ENCODE measurements at regions not wholly inside any gene's neighbourhood (a gene's known extent, or its start where the extent isn't known, plus 50 kb on each side); places are given as distances from the start of the nearest gene placed in this dataset.

DNA sequence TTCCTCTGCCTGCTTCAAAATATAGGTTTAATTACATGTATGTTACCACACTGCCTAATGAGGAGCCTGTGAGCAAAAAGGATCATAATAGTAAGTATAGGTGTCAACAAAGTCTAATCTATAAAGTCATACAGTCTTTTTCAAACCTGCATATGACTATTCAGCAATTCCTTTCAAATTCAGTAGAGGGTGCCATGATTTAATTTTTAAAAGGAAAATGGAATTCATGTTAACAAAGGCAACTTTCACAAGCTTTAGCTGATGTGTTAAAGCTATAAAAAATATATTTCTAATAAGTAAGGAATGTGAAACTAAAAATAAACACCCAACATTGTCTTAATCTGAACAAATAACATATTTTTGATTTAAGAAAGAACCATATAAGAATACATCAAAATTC lies 52.1 kb downstream of the MPP7 start:
- H3K4me1 Mint-ChIP-seq (ENCODE audit: low read depth), result peaks cover 6% of the 10 kb centered on the region
- H3K27me3 Mint-ChIP-seq, result no peaks in the 10 kb centered on the region
- peaks cover 2% of the 10 kb centered on the region for H3K9me3 Mint-ChIP-seq
- no peak overlapping the region for H3K27ac Mint-ChIP-seq
- no peak for DNase-seq
- intact Hi-C loops (cut with micrococcal nuclease), result loop anchor here (1.0 to 2.0 kb wide), 3 partner anchors 40 to 132 kb away; partner anchors contain the start of gene MPP7
- no peak overlapping the region for H3K4me3 Mint-ChIP-seq
- POLR2A ChIA-PET, result no interaction called here
- CTCF ChIA-PET, result interaction anchor here (0.7 to 5.6 kb wide), 15 partner anchors 9 to 679 kb away, joined by 3 to 153 read pairs (median 5); partner anchors contain the start of gene MPP7
- no peaks in the 10 kb centered on the region for H3K36me3 Mint-ChIP-seq

GRCh38 chr10:28250358-28250757 lies 52.5 kb downstream of the MPP7 start:
- ChIA-PET POLR2A (no interaction called here), CTCF (interaction anchor here (0.9 to 5.6 kb wide), 13 partner anchors 9 to 679 kb away, joined by 3 to 153 read pairs (median 5); partner anchors contain the start of gene MPP7)
- peaks cover 8% of the 10 kb centered on the region for H3K4me1 Mint-ChIP-seq (ENCODE audit: low read depth)
- intact Hi-C loops (cut with micrococcal nuclease), result loop anchor here (1.0 to 2.0 kb wide), 3 partner anchors 40 to 132 kb away; partner anchors contain the start of gene MPP7
- no peak overlapping the region for H3K4me3 Mint-ChIP-seq
- DNase-seq, result no peak
- H3K36me3 Mint-ChIP-seq, result no peaks in the 10 kb centered on the region
- H3K9me3 Mint-ChIP-seq, result peaks cover 6% of the 10 kb centered on the region
- H3K27me3 Mint-ChIP-seq, result no peaks in the 10 kb centered on the region
- H3K27ac Mint-ChIP-seq, result no peak overlapping the region

- H3K9me3 Mint-ChIP-seq, result peaks cover 10% of the 10 kb centered on the region
- no peak overlapping the region for H3K27ac Mint-ChIP-seq
- no peaks in the 10 kb centered on the region for H3K27me3 Mint-ChIP-seq
- CTCF ChIA-PET, result interaction anchor here (1.6 to 3.8 kb wide), 2 partner anchors 132 to 136 kb away, joined by 5 to 45 read pairs; no protein-coding TSS in a partner anchor
- no peak for DNase-seq
- H3K36me3 Mint-ChIP-seq, result no peaks in the 10 kb centered on the region
- POLR2A ChIA-PET, result no interaction called here
- intact Hi-C loops (cut with micrococcal nuclease), result no loop called here
- peaks cover 8% of the 10 kb centered on the region for H3K4me1 Mint-ChIP-seq (ENCODE audit: low read depth)
- H3K4me3 Mint-ChIP-seq, result no peak overlapping the region
These were observed 53.4 kb downstream of the MPP7 start for GRCh38 chr10:28249512-28249911.

GRCh38 chr10:28248092-28248491 lies 54.8 kb downstream of the MPP7 start:
- Mint-ChIP-seq H3K27me3 (no peaks in the 10 kb centered on the region), H3K36me3 (no peaks in the 10 kb centered on the region), H3K9me3 (peaks cover 10% of the 10 kb centered on the region), H3K27ac (no peak overlapping the region), H3K4me1 (ENCODE audit: low read depth) (peaks cover 11% of the 10 kb centered on the region), H3K4me3 (no peak overlapping the region)
- CTCF ChIA-PET, result interaction anchor here (1.2 to 3.8 kb wide), 5 partner anchors 51 to 145 kb away, joined by 3 to 45 read pairs (median 5); partner anchors contain the start of gene MPP7
- POLR2A ChIA-PET, result no interaction called here
- intact Hi-C loops (cut with micrococcal nuclease), result no loop called here
- no peak for DNase-seq

DNA sequence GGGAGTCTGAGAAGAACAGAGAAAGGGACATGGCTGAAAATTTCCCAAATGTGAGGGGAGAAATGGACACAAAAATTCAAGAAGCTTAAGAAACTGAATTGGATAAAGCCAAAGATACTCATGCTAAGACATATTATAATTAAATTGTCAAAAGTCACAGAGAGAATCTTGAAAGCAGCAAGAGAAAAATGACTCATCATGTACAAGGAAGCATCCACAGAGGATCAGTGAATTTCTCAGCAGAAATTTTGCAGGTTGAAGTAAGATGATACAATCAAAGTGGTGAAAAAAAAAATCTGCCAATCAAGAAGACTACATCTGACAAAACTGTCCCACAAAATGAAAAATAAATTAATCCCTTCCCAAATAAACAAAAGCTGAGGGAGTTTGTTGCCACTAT lies 56.8 kb downstream of the MPP7 start:
- Mint-ChIP-seq H3K27me3 (no peaks in the 10 kb centered on the region), H3K9me3 (peaks cover 10% of the 10 kb centered on the region), H3K4me3 (no peak overlapping the region), H3K4me1 (ENCODE audit: low read depth) (peaks cover 22% of the 10 kb centered on the region), H3K36me3 (no peaks in the 10 kb centered on the region), H3K27ac (no peak overlapping the region)
- CTCF ChIA-PET, result interaction anchor here (1.6 to 3.8 kb wide), 2 partner anchors 136 to 147 kb away, joined by 10 to 45 read pairs; no protein-coding TSS in a partner anchor
- intact Hi-C loops (cut with micrococcal nuclease), result no loop called here
- DNase-seq, result no peak
- POLR2A ChIA-PET, result no interaction called here

- no peaks in the 10 kb centered on the region for H3K36me3 Mint-ChIP-seq
- ChIA-PET CTCF (interaction anchor here (1.0 to 3.7 kb wide), 3 partner anchors 64 to 502 kb away, joined by 3 to 38 read pairs (median 4); no protein-coding TSS in a partner anchor), POLR2A (no interaction called here)
- no peaks in the 10 kb centered on the region for H3K27me3 Mint-ChIP-seq
- H3K9me3 Mint-ChIP-seq, result peaks cover 10% of the 10 kb centered on the region
- H3K4me3 Mint-ChIP-seq, result no peak overlapping the region
- peaks cover 22% of the 10 kb centered on the region for H3K4me1 Mint-ChIP-seq (ENCODE audit: low read depth)
- no peak overlapping the region for H3K27ac Mint-ChIP-seq
- intact Hi-C loops (cut with micrococcal nuclease), result loop anchor here (2.0 to 5.0 kb wide), 2 partner anchors 137 to 797 kb away; no protein-coding TSS in a partner anchor
- no peak for DNase-seq
These were observed 58.9 kb downstream of the MPP7 start for GRCh38 chr10:28243923-28244322.

- no peak overlapping the region for H3K4me3 Mint-ChIP-seq
- H3K9me3 Mint-ChIP-seq, result peaks cover 10% of the 10 kb centered on the region
- H3K27ac Mint-ChIP-seq, result no peak overlapping the region
- peaks cover 20% of the 10 kb centered on the region for H3K4me1 Mint-ChIP-seq (ENCODE audit: low read depth)
- POLR2A ChIA-PET, result interaction anchor here (0.6 kb wide), 1 partner anchor 177 kb away, joined by 5 read pairs; no protein-coding TSS in a partner anchor
- CTCF ChIA-PET, result interaction anchor here (0.7 to 4.3 kb wide), 21 partner anchors 13 to 796 kb away, joined by 3 to 38 read pairs (median 6); partner anchors contain the start of gene RAB18
- H3K36me3 Mint-ChIP-seq, result peaks cover under 1% of the 10 kb centered on the region
- DNase-seq, result no peak
- no peaks in the 10 kb centered on the region for H3K27me3 Mint-ChIP-seq
- intact Hi-C loops (cut with micrococcal nuclease), result loop anchor here (1.0 to 5.0 kb wide), 3 partner anchors 63 to 795 kb away; no protein-coding TSS in a partner anchor
These were observed 60.2 kb downstream of the MPP7 start for GRCh38 chr10:28242555-28243204.

DNA sequence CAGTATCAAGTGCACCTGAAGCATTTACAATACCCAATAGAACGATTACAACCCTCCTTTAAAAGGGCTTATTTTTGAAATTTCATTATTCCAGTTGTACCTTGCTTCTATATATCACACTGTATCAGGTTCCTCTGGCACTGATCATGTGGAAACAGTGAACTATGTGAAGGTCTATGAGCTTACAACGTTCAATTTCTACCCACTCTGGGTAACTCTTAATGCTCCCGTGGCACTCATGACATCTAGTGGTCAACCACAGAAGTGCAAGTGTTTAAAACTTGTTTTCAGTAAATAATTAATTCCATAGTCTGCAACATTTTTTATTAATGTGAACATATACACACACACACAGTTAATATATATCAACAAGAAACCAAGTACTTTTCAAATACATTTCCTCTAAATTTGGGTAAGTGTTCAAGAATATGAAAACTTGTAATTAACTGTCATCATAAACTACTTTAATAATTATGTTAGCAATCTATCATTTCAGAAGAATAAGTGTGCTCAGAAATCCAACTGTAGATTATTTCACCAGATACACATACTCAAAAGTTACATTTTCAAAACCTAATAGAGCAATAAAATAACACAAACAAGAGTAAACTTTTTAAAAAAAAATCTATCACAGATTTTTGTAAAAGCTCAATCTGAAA lies 61.0 kb downstream of the MPP7 start:
- Mint-ChIP-seq H3K36me3 (peaks cover 4% of the 10 kb centered on the region), H3K4me1 (ENCODE audit: low read depth) (peaks cover 20% of the 10 kb centered on the region), H3K27me3 (no peaks in the 10 kb centered on the region), H3K27ac (no peak overlapping the region), H3K9me3 (peaks cover 10% of the 10 kb centered on the region), H3K4me3 (no peak overlapping the region)
- intact Hi-C loops (cut with micrococcal nuclease), result loop anchor here (1.0 to 5.0 kb wide), 4 partner anchors 63 to 795 kb away; no protein-coding TSS in a partner anchor
- POLR2A ChIA-PET, result interaction anchor here (0.8 kb wide), 1 partner anchor 1603 kb away, joined by 3 read pairs; no protein-coding TSS in a partner anchor
- DNase-seq, result peak; percentile 37
- CTCF ChIA-PET, result interaction anchor here (0.6 to 4.3 kb wide), 37 partner anchors 8 to 871 kb away, joined by 3 to 38 read pairs (median 4); partner anchors contain the start of genes MPP7 and RAB18

DNA sequence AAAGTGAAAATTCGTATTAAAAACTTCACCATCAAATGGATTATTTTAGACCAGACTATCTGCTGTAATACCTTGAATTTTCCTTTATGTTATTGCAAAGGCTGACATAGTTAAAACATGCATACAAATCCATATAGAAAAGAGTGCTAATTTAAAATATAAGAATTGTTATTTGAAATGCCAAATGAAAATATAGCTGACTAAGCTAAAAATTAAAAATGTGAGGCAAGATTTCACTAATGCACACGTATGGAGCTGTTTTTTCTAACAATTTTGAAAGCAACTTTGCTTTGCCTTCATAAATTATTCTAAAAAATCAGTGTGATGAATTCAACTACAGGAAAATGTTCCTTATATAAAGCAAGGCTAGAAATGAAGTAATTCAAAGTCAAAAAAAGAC lies 62.5 kb downstream of the MPP7 start:
- Mint-ChIP-seq H3K27ac (no peak overlapping the region), H3K9me3 (peaks cover 5% of the 10 kb centered on the region), H3K4me3 (no peak overlapping the region), H3K36me3 (peaks cover 4% of the 10 kb centered on the region), H3K4me1 (ENCODE audit: low read depth) (peaks cover 14% of the 10 kb centered on the region), H3K27me3 (no peaks in the 10 kb centered on the region)
- DNase-seq, result no peak
- intact Hi-C loops (cut with micrococcal nuclease), result loop anchor here (5.0 kb wide), 1 partner anchor 793 kb away; no protein-coding TSS in a partner anchor
- CTCF ChIA-PET, result interaction anchor here (1.2 to 4.3 kb wide), 11 partner anchors 10 to 794 kb away, joined by 3 to 38 read pairs (median 9); no protein-coding TSS in a partner anchor
- POLR2A ChIA-PET, result no interaction called here

GRCh38 chr10:28236591-28236990 lies 66.3 kb downstream of the MPP7 start:
- no peak overlapping the region for H3K4me3 Mint-ChIP-seq
- no peak overlapping the region for H3K27ac Mint-ChIP-seq
- H3K9me3 Mint-ChIP-seq, result no peaks in the 10 kb centered on the region
- no peaks in the 10 kb centered on the region for H3K27me3 Mint-ChIP-seq
- intact Hi-C loops (cut with micrococcal nuclease), result no loop called here
- DNase-seq, result no peak
- peaks cover 7% of the 10 kb centered on the region for H3K36me3 Mint-ChIP-seq
- CTCF ChIA-PET, result no interaction called here
- peaks cover 4% of the 10 kb centered on the region for H3K4me1 Mint-ChIP-seq (ENCODE audit: low read depth)
- POLR2A ChIA-PET, result interaction anchor here (0.7 kb wide), 1 partner anchor 495 kb away, joined by 3 read pairs; no protein-coding TSS in a partner anchor

GRCh38 chr10:28220811-28221210 lies 82.1 kb downstream of the MPP7 start:
- no peak overlapping the region for H3K27ac Mint-ChIP-seq
- H3K36me3 Mint-ChIP-seq, result peaks cover 4% of the 10 kb centered on the region
- intact Hi-C loops (cut with micrococcal nuclease), result no loop called here
- no peaks in the 10 kb centered on the region for H3K9me3 Mint-ChIP-seq
- no peak overlapping the region for H3K4me3 Mint-ChIP-seq
- no peak for DNase-seq
- POLR2A ChIA-PET, result no interaction called here
- CTCF ChIA-PET, result interaction anchor here (1.3 to 2.3 kb wide), 2 partner anchors 21 to 161 kb away, joined by 3 to 16 read pairs; no protein-coding TSS in a partner anchor
- peaks cover 22% of the 10 kb centered on the region for H3K4me1 Mint-ChIP-seq (ENCODE audit: low read depth)
- no peaks in the 10 kb centered on the region for H3K27me3 Mint-ChIP-seq

GRCh38 chr10:28219251-28219650 lies 83.6 kb downstream of the MPP7 start:
- no peaks in the 10 kb centered on the region for H3K27me3 Mint-ChIP-seq
- ChIA-PET POLR2A (no interaction called here), CTCF (interaction anchor here (0.6 to 2.3 kb wide), 4 partner anchors 17 to 175 kb away, joined by 3 to 16 read pairs (median 3); no protein-coding TSS in a partner anchor)
- peaks cover 25% of the 10 kb centered on the region for H3K4me1 Mint-ChIP-seq (ENCODE audit: low read depth)
- H3K9me3 Mint-ChIP-seq, result no peaks in the 10 kb centered on the region
- no peak overlapping the region for H3K27ac Mint-ChIP-seq
- no peaks in the 10 kb centered on the region for H3K36me3 Mint-ChIP-seq
- DNase-seq, result no peak
- intact Hi-C loops (cut with micrococcal nuclease), result loop anchor here (2.0 to 5.0 kb wide), 2 partner anchors 40 to 687 kb away; no protein-coding TSS in a partner anchor
- no peak overlapping the region for H3K4me3 Mint-ChIP-seq
